HG02840 (cell line): ENCODE measurements at regions not wholly inside any gene's neighbourhood (a gene's known extent, or its start where the extent isn't known, plus 50 kb on each side); places are given as distances from the start of the nearest gene placed in this dataset.

Experiments
- ATAC-seq: cut with Tn5 transposase; IDR thresholded peaks from one replicate; pipeline ENCODE4 v1.9.1; 2021; ENCODE audit warnings: mild to moderate bottlenecking, moderate library complexity, moderate number of reproducible peaks; ENCODE audit not compliant: unreplicated experiment, low FRiP score

DNA sequence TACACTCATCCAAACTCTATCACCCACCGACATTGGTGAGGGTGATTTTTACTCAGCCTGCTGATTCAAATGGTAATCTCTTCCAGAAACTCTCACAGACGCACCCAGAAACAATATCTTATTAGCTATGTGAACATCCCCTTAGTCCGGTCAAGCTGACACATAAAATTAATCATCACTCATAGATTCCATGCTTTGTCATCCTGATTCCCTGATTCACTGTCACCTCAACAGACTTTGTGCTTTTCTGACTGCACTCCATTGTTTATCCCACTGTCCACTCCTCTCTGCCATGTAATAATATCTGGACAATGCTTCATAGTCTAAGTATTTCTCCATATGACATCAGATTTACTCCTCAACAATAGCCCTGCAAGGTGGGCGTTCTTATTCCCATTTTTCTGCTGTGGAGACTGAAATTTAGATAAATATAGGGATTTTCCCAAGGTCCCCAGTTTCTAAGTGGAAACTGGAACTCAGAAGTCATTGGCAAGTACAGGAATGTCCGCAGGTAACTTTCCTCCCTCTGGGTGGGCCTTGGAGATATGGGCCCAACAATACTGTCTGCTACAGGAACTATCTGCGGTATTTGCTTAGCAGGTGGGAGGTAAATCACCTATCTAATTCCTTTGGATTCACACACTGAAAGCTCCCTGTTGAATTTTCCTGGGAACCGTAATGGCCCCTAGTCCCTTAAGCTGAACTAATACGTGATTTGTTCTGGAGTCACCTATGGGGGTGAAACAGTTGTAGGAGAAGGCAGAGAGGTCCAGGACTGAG, 228.6 kb upstream of the BCOR start:
- no peak for ATAC-seq

DNA sequence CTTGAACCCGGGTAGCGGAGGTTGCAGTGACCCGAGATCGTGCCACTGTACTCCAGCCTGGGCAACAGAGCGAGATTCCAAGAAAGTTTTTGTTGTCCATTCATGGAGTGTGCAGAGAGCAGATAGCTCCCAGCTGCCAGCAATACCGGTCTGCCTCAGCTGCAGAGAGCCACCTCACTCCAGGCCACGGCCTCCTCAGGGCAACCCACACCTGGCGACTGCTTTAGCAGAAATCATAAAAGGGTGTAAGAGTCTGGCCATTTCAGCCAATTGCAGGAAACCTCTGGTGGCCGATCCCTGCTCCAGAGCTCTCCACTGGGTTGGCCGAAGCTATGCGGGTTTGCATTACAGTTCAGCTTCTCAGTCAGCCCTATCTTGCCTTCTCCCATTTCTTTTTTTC, 227.4 kb upstream of the BCOR start:
- ATAC-seq, result no peak

DNA sequence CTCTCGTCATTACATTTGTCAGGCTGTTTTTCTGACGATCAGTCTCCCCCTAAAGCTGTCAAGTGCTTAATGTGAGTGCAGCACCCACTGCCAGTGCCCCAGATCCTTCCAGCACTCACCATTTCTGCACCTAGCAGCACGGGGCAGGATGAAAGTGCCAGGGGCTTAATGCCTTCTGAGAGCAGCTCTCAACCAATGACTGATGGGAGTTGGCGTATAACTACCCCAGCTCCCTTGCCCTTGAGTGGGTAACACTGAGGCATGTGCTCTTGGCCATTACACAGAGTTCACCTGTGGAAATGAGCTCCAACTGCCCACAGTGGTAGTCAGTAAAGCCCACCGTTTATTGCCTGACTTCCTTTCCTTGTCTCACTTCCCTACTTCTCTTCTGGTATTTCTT, 226.2 kb upstream of the BCOR start:
- ATAC-seq, result no peak

DNA sequence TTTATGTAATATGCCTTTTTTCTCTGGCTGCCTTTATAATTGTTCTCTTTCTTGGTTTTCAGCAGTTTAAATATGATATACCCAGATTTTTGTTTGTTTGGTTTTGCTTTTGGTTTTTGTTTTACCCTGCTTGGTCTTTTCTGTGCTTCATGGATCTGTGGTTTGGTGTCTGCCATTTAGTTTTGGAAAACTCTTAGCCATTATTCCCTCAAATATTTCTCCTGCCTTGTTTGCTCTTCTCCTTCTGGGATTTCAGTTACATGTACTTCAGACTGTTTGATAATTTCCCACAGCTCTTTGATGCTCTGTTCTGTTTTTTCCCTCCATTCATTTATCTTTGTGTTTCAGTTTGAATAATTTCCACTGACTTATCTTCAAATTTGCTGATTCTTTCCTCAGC, 223.1 kb upstream of the BCOR start:
- ATAC-seq, result no peak

DNA sequence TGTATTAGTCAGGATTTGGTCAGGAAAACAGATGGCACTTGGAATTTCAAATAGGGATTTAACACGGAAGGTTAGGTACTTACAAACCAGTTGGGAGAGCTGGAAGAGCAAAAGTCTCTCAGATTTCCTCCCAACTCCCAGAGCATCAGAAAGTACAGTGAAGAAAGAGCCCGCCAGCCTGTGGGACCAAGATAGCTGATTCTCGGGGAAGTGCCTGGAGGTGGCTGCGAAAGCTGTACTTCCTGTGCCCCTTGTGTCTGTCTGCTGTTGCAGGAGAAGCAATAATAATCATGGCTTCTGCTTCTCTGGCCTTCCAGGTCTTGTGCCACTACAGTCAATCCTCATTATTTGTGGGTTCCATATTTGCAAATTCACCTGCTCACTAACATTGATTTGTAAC, 221.0 kb upstream of the BCOR start:
- no peak for ATAC-seq

DNA sequence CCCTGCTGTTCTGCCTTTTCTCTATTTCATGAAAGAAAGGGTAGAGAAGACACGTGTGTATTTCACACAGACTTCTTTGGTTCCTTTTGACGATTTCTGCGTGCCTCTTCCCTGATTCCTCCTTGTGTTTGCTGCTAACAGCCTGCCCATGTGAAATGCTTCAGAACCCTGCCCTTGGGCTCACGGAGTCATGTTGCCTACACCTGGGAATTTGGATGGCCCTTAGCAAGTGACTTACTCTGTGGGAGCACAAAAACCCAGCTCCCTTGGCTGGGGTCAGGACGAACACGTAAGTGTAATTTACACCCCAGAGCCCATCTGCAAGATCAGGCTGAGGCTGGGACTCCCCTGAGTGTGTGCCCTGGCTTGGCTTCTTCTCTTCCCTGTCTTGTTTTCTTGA, 220.3 kb upstream of the BCOR start:
- ATAC-seq, result no peak

DNA sequence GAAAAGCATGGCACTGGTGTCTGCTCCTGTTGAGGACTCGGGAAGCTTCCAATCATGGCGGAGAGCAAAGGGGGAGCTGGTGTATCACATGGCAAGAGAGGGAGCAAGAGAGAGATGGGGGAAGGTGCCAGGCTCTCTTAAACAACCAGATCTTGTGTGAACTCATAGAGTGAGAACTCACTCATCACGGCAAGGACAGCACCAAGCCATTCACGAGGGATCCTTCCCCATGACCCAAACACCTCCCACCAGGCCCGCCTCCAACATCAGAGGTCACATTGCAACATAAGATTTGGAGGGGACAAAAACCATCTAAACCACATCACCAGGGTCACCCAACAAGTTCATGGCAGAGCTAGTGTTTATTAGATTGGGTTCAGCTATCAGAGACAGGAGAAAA, 218.7 kb upstream of the BCOR start:
- ATAC-seq, result no peak

DNA sequence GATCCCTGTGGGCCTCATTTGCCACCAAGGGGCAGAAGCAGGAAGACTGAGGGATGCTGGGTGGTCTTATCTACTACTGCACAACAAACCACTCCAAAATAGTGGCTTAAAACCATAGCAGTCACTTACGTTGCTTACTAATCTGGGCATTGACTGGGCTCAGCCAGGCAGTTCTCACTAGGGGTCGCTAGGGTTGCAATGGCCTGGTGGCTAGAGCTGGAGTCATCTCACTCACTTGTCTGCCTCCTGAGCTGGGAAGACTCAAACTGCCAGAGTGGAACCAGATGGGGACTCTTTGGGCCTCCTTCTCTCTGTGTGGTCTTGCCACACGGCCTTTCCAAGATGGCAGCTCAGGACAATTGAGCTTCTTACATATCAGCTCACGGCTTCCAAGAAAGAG, 216.3 kb upstream of the BCOR start:
- no peak for ATAC-seq

DNA sequence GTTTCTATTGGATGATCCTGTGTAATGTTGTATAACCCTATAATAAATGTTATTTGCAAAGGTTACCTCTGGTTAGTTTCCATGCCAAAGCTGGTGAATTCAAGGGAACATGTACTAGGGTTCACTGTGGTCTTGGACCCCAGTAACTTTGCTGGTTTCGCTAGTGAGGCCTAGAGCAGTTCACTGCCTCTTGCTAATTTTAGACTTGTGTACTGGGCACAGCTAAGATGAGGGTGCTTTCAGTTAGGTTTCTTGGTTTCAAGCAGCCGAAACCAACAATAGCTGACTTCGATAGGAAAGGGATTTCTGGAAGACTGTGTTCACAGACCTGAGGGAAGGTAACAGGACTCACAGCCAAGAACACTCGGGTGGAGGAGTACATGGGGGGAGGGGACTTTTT, 215.5 kb upstream of the BCOR start:
- no peak for ATAC-seq

DNA sequence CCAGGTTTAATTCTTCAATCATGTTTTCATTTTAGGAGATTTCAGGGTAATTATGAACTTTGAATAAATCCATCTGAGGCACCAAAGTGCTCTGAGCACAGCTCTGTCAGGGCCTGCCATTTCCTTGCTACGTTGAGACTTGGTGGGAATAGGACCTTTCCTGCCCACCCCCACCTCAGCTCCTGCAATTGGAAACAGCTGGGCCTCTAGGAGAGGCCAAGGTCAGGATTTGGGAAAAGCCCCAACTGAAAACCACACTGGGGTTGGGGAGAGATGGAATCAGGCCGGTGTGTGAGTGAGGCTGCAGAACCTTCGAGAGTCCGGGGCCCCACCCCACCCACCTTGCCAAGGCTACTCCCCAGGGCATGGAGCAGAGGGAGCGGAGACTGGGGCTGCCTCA, 212.7 kb upstream of the BCOR start:
- ATAC-seq, result no peak

DNA sequence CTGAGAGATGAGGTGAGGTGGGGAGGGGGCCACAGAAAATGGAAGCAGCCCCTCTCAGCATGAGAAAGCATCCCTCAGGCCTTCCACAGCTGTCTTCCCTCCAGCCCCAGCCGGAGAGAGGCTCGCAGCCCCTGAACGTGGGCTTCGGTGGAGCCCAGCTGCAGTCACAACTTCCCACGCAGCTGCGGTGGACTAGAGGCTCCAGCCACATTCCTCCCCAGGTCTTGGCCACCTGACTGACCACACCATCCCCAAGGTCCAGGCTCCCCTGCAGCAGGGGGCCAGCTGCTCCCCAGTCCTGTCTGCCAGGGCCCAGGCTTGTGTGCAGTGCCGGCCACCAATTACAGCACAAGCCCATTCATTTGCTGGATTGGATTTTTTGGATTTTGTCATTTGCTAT, 212.3 kb upstream of the BCOR start:
- ATAC-seq, result no peak

DNA sequence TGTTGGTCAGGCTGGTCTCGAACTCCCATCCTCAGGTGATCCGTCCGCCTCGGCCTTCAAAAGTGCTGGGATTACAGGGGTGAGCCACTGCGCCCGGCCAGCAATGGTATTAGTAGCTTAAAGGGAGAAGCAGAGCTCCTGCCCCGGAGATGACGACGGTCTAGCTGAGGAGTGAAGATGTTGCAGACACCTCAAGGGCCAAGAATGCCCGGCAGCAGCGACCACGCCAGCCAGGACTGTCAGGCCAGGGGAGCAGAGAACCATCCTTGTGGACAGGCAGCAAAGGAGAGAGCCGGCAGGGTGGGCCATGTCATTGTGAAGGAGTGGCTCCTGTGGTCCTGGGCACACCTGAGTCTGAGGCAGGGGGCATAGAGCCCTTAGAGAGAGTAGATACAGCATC, 210.1 kb upstream of the BCOR start:
- ATAC-seq, result no peak

DNA sequence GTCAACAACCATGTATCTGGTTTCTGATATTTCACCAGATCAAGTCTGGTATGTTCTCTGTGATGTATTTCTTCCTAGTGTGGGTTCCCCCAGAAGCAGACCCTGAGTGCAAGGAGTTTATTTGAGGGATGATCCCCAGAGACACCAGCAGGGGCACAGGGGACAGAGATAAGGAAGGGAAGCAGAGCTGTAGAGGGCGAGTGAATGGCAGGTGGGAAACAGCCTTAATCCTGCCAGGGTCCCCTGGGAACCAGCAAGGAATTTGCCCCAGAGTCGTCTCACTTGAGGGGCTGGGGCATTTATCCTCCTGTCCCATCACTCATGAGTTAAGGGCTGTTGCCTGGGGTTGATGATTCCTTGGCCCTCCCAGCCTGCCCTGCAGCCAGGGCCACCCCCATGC, 206.4 kb upstream of the BCOR start:
- ATAC-seq, result no peak

DNA sequence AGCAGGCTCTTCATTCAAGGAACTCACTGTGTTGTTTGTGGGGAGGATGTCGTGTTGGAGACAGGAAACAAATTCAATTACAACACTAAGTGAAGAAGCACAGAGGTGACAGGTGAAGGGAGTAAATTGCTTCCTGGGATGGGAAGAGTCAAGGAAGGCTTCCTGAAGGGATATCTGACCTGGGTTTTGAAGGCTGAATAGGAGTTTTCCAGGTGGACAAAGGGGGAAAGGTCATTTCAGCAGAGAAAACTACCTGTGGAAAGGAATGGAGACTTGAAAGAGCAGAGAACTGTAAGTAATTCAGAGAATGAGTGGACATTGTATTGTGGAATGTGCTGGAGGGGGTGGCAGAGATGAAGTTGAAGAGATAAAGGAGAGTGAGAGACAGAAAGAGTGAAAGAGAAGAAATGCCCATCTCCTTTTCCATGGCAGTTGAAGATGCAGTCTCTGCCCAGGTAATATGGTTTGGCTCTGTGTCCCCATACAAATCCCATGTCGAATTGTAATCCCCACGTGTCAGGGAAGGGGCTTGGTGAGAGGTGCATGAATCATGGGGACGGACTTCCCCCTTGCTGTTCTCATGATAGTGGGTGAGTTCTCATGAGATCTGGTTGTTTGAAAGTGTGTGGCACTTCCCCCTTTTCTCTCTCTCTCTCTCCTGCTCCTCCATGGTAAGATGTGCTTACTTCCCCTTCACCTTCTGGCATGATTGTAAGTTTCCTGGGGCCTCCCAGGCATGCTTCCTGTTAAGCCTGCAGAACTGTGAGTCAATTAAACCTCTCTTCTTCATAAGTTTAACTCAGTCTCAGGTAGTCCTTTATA, 205.7 kb upstream of the BCOR start:
- no peak for ATAC-seq

DNA sequence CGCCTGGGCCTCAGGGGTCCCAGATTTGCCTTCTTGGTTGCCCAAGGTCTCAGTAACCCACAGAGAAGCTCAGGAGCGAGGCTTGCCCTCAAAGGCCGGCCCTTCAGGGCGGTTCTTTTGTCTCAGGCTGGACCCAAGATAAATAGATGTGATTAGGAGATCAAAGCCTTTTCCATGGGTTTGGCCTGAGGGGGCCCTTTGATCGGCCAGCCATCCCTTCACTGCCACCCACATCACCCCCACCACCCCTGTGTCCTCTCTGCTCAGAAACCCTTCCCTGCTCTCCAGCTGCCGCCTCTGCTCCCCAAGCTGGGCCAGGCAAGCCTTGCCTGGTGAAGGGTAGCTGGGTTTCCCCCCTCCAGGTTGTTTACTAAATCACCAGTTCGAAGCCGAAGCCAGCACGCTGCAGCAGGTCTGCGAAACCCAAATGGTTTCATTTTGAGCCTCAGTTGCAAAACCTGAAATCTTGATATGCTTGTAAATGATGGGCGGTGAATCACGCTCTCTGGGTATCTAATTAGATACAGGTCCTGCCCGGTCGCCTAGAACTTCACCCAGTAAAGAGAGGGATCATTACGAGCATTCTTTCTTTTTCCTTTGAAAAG, 202.6 kb upstream of the BCOR start:
- no peak for ATAC-seq

DNA sequence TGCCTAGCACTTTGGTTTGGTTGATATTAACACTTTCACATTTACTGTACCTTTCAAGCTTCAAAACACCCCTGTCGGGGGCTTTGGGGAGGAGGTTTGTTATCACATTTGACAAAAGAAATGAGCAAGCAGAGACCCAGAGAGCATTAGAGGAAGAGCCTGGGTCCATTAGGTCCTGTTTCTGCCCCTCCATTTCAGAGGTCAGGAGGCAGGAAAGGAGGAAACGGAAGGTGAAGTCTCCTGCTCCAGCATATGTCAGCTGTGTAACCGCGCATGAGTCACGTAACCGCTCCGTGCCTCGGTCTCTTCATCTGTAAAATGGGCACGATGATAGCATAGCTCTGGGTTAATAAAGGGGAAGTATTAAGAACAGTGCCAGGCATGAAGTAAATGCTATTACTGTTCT, 201.9 kb upstream of the BCOR start:
- ATAC-seq, result no peak

DNA sequence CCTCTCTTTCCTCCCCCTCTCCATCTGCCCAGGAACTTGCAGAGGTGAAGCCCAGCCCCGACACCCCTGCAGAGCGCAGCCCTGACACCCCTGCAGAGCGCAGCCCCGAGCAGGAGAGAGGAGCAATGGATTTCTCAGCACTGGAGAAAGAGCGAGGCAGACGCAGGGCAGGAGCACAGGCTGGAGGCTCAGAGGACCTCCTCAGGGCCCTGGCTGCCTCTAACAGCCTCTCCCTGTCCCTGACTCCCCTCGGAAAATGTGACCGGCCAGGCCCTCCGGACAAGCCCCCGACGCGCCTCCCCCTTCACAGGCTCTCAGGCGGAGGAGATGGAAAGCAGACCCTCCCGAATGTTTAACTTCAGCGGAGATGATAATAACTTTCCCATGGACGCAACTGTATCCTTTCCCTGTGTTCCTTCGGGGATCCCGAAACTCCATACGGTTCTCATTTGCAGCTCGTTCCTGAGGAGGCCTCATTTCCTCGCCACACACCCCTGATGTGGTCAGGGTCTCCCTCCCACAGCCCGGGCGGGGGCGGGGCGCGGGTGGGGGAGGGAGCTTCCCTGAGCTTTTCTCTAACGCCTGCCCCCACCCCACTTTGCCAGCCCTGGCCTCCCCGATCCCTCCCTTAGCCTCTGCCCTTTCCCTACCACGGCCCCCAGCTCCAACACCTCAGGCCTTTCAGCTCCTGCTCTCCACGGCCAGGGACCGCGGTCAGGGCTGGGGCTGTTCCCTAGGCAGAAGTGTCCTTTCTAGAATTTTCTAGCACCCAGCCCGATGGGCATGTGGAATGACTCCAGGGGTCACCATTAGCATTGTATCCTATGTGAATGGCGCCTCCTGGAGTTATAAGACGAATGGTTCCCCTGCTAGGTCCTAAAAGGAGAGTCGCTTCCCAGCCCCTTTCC, 201.1 kb upstream of the BCOR start:
- no peak for ATAC-seq

DNA sequence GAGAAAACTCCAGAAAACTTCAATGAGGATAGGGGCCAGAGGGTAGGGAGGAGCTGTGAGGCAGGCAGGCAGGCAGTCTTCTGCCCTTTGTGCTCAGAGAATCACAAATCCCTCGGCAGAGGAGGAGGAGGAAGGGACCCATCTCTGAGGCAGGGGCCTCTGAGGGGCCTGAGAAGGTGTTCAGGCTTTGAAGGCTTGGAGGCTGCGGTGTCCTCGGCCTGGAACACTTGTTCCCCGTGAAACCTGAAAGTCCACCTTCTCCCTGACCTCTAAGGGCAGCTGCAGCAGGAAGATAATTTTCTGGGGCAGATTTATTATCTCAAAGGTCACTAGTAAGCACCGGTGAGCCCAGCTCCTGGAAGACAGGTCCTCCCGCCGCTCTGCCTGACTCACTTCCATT, 200.3 kb upstream of the BCOR start:
- no peak for ATAC-seq

DNA sequence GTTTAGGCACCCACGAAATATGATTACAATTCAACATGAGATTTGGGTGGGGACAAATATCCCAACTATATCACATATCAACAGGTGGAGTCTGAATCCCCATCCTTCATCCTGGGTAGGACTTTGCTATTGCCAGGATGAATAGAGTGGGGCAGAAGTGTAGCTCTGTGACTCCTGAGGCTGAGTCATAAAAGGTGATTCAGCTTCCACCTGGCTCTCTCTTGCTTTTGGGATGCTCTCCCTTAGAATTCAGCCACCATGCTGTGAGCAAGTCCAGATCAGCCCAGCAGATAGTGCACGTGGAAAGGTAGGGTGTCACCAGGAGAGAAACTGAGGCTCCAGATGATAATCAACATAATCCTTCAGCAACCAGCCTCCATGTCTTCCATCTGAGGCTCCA, 193.8 kb upstream of the BCOR start:
- ATAC-seq, result no peak

DNA sequence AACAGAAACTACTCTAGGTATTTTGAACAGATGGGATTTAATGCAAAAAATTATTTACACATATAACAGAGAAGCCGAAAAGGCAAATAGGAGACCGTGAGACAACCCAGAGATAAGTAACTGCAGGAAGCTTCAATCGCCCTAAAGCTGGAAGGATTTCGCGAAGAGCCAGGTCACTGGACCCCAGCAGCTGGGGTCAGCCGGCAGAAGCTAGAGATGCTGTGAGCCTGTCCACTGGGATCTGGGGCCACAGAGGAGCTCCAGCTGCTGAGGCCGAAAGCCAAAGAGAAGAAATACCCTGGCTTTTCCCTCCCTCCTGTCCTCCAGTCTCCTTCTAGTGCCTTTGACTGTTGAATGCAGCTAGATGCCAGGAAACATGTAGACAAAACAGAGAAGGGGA, 192.8 kb upstream of the BCOR start:
- ATAC-seq, result no peak

DNA sequence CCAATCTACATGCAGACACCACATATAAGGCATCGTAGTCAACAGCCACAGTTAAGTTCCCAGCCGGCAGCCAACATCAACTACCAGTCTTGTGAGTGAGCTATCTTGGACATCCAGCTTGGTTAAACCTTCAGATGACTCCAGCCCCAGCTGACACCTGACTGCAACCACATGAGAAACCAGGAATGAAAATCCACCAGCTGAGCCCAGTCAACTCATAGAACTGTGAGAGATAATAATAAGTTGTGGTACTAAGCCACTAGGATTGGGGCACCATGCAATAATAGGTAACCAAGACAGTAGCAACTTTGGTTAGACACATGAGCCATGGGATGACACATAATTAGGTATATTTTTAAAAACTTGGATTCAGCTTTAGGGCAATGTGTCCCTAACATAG, 188.1 kb upstream of the BCOR start:
- no peak for ATAC-seq
